ENCODE measurements at regions not wholly inside any gene's neighbourhood (a gene's known extent, or its start where the extent isn't known, plus 50 kb on each side); places are given as distances from the start of the nearest gene placed in this dataset.

- TF ChIP-seq MXI1 (IDR thresholded peaks at IDR 0.05; ENCODE audit: borderline replicate concordance, low read depth, low read length) (peak; percentile 17; the same call in 1 of the 3 replicates), DPF2 (CRISPR knock-in tag; IDR thresholded peaks at IDR 0.05; ENCODE audit: borderline replicate concordance, low read depth) (peak; percentile 81), ISL2 (CRISPR knock-in tag; IDR thresholded peaks at IDR 0.05) (peak; percentile 73; the same call in 1 of the 2 replicates), NCOA2 (CRISPR knock-in tag; IDR thresholded peaks at IDR 0.05) (peak; percentile 73), MAX (IDR thresholded peaks at IDR 0.05) (peak; percentile 46; the same call in 1 of the 2 replicates), ZNF282 (IDR thresholded peaks at IDR 0.05; ENCODE audit: partially characterized antibody) (no peak), SATB2 (CRISPR knock-in tag; IDR thresholded peaks at IDR 0.05) (no peak), RFX1 (IDR thresholded peaks at IDR 0.05) (peak; percentile 38; the same call in 1 of the 2 replicates), MLLT10 (CRISPR knock-in tag; IDR thresholded peaks at IDR 0.05) (no peak), ZSCAN9 (CRISPR knock-in tag; IDR thresholded peaks at IDR 0.05; ENCODE audit: borderline replicate concordance) (no peak), ARID3A (IDR thresholded peaks at IDR 0.05; ENCODE audit: low read depth, low read length) (peak; percentile 51; the same call in 1 of the 2 replicates), ZNF770 (CRISPR knock-in tag; IDR thresholded peaks at IDR 0.05) (no peak), ZNF281 (CRISPR knock-in tag; IDR thresholded peaks at IDR 0.05; ENCODE audit: borderline replicate concordance) (peak; percentile 41; the same call in 1 of the 2 replicates), SMC3 (IDR thresholded peaks at IDR 0.05; ENCODE audit: low read length) (peak; percentile 8; the same call in 1 of the 2 replicates), HNRNPK (IDR thresholded peaks at IDR 0.05; ENCODE audit: low read depth, low read length, poor library complexity, severe bottlenecking) (no peak), U2AF2 (IDR thresholded peaks at IDR 0.05; ENCODE audit: low read depth, low read length) (no peak), FOXA1 (IDR thresholded peaks at IDR 0.05) (no peak), FOXA1 (CRISPR knock-in tag; IDR thresholded peaks at IDR 0.05) (peak; percentile 84)
- TF ChIP-seq, protein P1, sequence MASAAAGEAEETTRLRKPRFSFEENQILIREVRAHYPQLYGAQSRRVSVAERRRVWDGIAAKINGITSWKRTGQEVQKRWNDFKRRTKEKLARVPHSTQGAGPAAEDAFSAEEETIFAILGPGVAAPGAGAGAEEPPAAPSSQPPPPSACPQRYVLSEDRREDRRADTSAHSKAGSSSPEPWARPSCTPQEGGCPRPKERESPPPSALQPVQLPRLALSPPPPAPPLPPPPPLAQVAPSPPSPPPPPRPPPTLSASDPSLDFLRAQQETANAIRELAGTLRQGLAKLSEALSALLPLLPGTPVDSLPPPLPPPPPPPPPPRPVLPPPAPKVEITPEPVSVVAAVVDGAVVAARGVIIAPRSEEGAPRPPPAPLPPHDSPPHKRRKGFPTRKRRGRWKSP (CRISPR knock-in tag; IDR thresholded peaks at IDR 0.05) = 0 out of 2 replicates have a peak, but pooled peaks have one; percentile 35
- TF ChIP-seq, protein P2, sequence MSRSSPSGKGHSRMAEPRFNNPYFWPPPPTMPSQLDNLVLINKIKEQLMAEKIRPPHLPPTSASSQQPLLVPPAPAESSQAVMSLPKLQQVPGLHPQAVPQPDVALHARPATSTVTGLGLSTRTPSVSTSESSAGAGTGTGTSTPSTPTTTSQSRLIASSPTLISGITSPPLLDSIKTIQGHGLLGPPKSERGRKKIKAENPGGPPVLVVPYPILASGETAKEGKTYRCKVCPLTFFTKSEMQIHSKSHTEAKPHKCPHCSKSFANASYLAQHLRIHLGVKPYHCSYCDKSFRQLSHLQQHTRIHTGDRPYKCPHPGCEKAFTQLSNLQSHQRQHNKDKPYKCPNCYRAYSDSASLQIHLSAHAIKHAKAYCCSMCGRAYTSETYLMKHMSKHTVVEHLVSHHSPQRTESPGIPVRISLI (CRISPR knock-in tag; IDR thresholded peaks at IDR 0.05; ENCODE audit: borderline replicate concordance) = peak; percentile 93
Measured at GRCh38 chr1:111045033-111045722, 81.5 kb upstream of the LRIF1 start (continued).

Data from HepG2 (cell line).